CD4-positive, alpha-beta T cell treated with Interleukin-17A for 4 hours (primary cell): ENCODE measurements at regions not wholly inside any gene's neighbourhood (a gene's known extent, or its start where the extent isn't known, plus 50 kb on each side); places are given as distances from the start of the nearest gene placed in this dataset.
"Not testable (repeated sequence)": the region's sequence is repeated elsewhere in the genome, so short reads cannot be mapped to it uniquely, and the experiment has no call there.

Experiments
- DNase-seq: peaks from one replicate; pipeline ENCODE4 v3.0.0-alpha.2; 2020; ENCODE audit warnings: mixed read lengths

- no peak for DNase-seq
Observed at GRCh38 chr18:998936-999335, 94.3 kb downstream of the ADCYAP1 start.

- DNase-seq: no peak
Observed at GRCh38 chr18:1002653-1003178, 98.0 kb downstream of the ADCYAP1 start.

- DNase-seq: no peak
Observed at GRCh38 chr18:1003499-1003898, 98.8 kb downstream of the ADCYAP1 start.

GRCh38 chr18:1006304-1006703, 101.6 kb downstream of the ADCYAP1 start:
- no peak for DNase-seq

GRCh38 chr18:1006965-1007364, 102.3 kb downstream of the ADCYAP1 start:
- no peak for DNase-seq

GRCh38 chr18:1011349-1011748, 106.7 kb downstream of the ADCYAP1 start:
- DNase-seq: no peak

- no peak for DNase-seq
Observed at GRCh38 chr18:1012775-1013174, 108.1 kb downstream of the ADCYAP1 start.

- no peak for DNase-seq
Observed at GRCh38 chr18:1013951-1014350, 109.3 kb downstream of the ADCYAP1 start.

GRCh38 chr18:1014509-1014908, 109.8 kb downstream of the ADCYAP1 start:
- DNase-seq: no peak

GRCh38 chr18:1014951-1015624, 110.4 kb downstream of the ADCYAP1 start:
- no peak for DNase-seq

- no peak for DNase-seq
Observed at GRCh38 chr18:1015777-1016176, 111.1 kb downstream of the ADCYAP1 start.

- no peak for DNase-seq
Observed at GRCh38 chr18:1017227-1018058, 112.8 kb downstream of the ADCYAP1 start.

- DNase-seq: no peak
Observed at GRCh38 chr18:1018181-1018681, 113.6 kb downstream of the ADCYAP1 start.

GRCh38 chr18:1019191-1019590, 114.5 kb downstream of the ADCYAP1 start:
- no peak for DNase-seq

- no peak for DNase-seq
Observed at GRCh38 chr18:1020731-1021344, 116.2 kb downstream of the ADCYAP1 start.

GRCh38 chr18:1026930-1027329, 122.3 kb downstream of the ADCYAP1 start:
- DNase-seq: no peak

GRCh38 chr18:1033092-1033491, 128.4 kb downstream of the ADCYAP1 start:
- not testable (repeated sequence) for DNase-seq

- DNase-seq: no peak
Observed at GRCh38 chr18:1034971-1035370, 130.3 kb downstream of the ADCYAP1 start.

- no peak for DNase-seq
Observed at GRCh38 chr18:1036926-1037325, 132.3 kb downstream of the ADCYAP1 start.

- no peak for DNase-seq
Observed at GRCh38 chr18:1037776-1038175, 133.1 kb downstream of the ADCYAP1 start.

- no peak for DNase-seq
Observed at GRCh38 chr18:1039421-1039820, 134.8 kb downstream of the ADCYAP1 start.

- DNase-seq: not testable (repeated sequence)
Observed at GRCh38 chr18:1043039-1043438, 138.4 kb downstream of the ADCYAP1 start.

GRCh38 chr18:1045658-1046057, 141.0 kb downstream of the ADCYAP1 start:
- no peak for DNase-seq
